ENCODE measurements at regions not wholly inside any gene's neighbourhood (a gene's known extent, or its start where the extent isn't known, plus 50 kb on each side); places are given as distances from the start of the nearest gene placed in this dataset.

- no peaks in the 10 kb centered on the region for H3K36me3 Mint-ChIP-seq
- H3K4me3 Mint-ChIP-seq: no peak overlapping the region
- H3K27me3 Mint-ChIP-seq: no peaks in the 10 kb centered on the region
- H3K4me1 Mint-ChIP-seq (ENCODE audit: low read depth): no peaks in the 10 kb centered on the region
- H3K27ac Mint-ChIP-seq: no peak overlapping the region
- H3K9me3 Mint-ChIP-seq (ENCODE audit: low read depth): no peaks in the 10 kb centered on the region
Measured at GRCh38 chr10:107434201-107434600, 269.7 kb upstream of the SORCS1 start.

- no peak overlapping the region for H3K4me3 Mint-ChIP-seq
- no peaks in the 10 kb centered on the region for H3K27me3 Mint-ChIP-seq
- H3K27ac Mint-ChIP-seq: no peak overlapping the region
- no peaks in the 10 kb centered on the region for H3K9me3 Mint-ChIP-seq (ENCODE audit: low read depth)
- no peaks in the 10 kb centered on the region for H3K36me3 Mint-ChIP-seq
- no peaks in the 10 kb centered on the region for H3K4me1 Mint-ChIP-seq (ENCODE audit: low read depth)
Measured at GRCh38 chr10:107433605-107434004, 269.1 kb upstream of the SORCS1 start.

- Mint-ChIP-seq H3K9me3 (ENCODE audit: low read depth) (no peaks in the 10 kb centered on the region), H3K36me3 (no peaks in the 10 kb centered on the region), H3K27me3 (no peaks in the 10 kb centered on the region), H3K27ac (no peak overlapping the region), H3K4me3 (no peak overlapping the region), H3K4me1 (ENCODE audit: low read depth) (no peaks in the 10 kb centered on the region)
Measured at GRCh38 chr10:107430446-107430845, 265.9 kb upstream of the SORCS1 start.

- H3K9me3 Mint-ChIP-seq (ENCODE audit: low read depth): no peaks in the 10 kb centered on the region
- no peak overlapping the region for H3K4me3 Mint-ChIP-seq
- no peaks in the 10 kb centered on the region for H3K27me3 Mint-ChIP-seq
- H3K36me3 Mint-ChIP-seq: no peaks in the 10 kb centered on the region
- H3K27ac Mint-ChIP-seq: no peak overlapping the region
- no peaks in the 10 kb centered on the region for H3K4me1 Mint-ChIP-seq (ENCODE audit: low read depth)
Measured at GRCh38 chr10:107427016-107427415, 262.5 kb upstream of the SORCS1 start.

- Mint-ChIP-seq H3K27me3 (no peaks in the 10 kb centered on the region), H3K4me1 (ENCODE audit: low read depth) (no peaks in the 10 kb centered on the region), H3K4me3 (no peak overlapping the region), H3K9me3 (ENCODE audit: low read depth) (no peaks in the 10 kb centered on the region), H3K27ac (no peak overlapping the region), H3K36me3 (no peaks in the 10 kb centered on the region)
Measured at GRCh38 chr10:107425931-107426553, 261.5 kb upstream of the SORCS1 start.

- H3K27ac Mint-ChIP-seq: no peak overlapping the region
- H3K4me1 Mint-ChIP-seq (ENCODE audit: low read depth): no peaks in the 10 kb centered on the region
- no peaks in the 10 kb centered on the region for H3K36me3 Mint-ChIP-seq
- H3K4me3 Mint-ChIP-seq: no peak overlapping the region
- H3K27me3 Mint-ChIP-seq: no peaks in the 10 kb centered on the region
- no peaks in the 10 kb centered on the region for H3K9me3 Mint-ChIP-seq (ENCODE audit: low read depth)
Measured at GRCh38 chr10:107424628-107425027, 260.1 kb upstream of the SORCS1 start.

GRCh38 chr10:107423903-107424302, 259.4 kb upstream of the SORCS1 start:
- H3K27ac Mint-ChIP-seq: no peak overlapping the region
- no peaks in the 10 kb centered on the region for H3K9me3 Mint-ChIP-seq (ENCODE audit: low read depth)
- no peaks in the 10 kb centered on the region for H3K4me1 Mint-ChIP-seq (ENCODE audit: low read depth)
- H3K4me3 Mint-ChIP-seq: no peak overlapping the region
- H3K27me3 Mint-ChIP-seq: no peaks in the 10 kb centered on the region
- no peaks in the 10 kb centered on the region for H3K36me3 Mint-ChIP-seq

- H3K4me1 Mint-ChIP-seq (ENCODE audit: low read depth): no peaks in the 10 kb centered on the region
- H3K4me3 Mint-ChIP-seq: no peak overlapping the region
- H3K36me3 Mint-ChIP-seq: no peaks in the 10 kb centered on the region
- no peaks in the 10 kb centered on the region for H3K9me3 Mint-ChIP-seq (ENCODE audit: low read depth)
- H3K27me3 Mint-ChIP-seq: no peaks in the 10 kb centered on the region
- no peak overlapping the region for H3K27ac Mint-ChIP-seq
Measured at GRCh38 chr10:107422681-107423080, 258.2 kb upstream of the SORCS1 start.

- Mint-ChIP-seq H3K4me1 (ENCODE audit: low read depth) (no peaks in the 10 kb centered on the region), H3K9me3 (ENCODE audit: low read depth) (no peaks in the 10 kb centered on the region), H3K27me3 (no peaks in the 10 kb centered on the region), H3K4me3 (no peak overlapping the region), H3K27ac (no peak overlapping the region), H3K36me3 (no peaks in the 10 kb centered on the region)
Measured at GRCh38 chr10:107420196-107420595, 255.7 kb upstream of the SORCS1 start.

GRCh38 chr10:107418085-107418806, 253.7 kb upstream of the SORCS1 start:
- Mint-ChIP-seq H3K27me3 (no peaks in the 10 kb centered on the region), H3K4me3 (no peak overlapping the region), H3K4me1 (ENCODE audit: low read depth) (no peaks in the 10 kb centered on the region), H3K9me3 (ENCODE audit: low read depth) (peaks cover 9% of the 10 kb centered on the region), H3K36me3 (no peaks in the 10 kb centered on the region), H3K27ac (no peak overlapping the region)

GRCh38 chr10:107417446-107417845, 252.9 kb upstream of the SORCS1 start:
- no peaks in the 10 kb centered on the region for H3K27me3 Mint-ChIP-seq

GRCh38 chr10:107415446-107415845, 250.9 kb upstream of the SORCS1 start:
- Mint-ChIP-seq H3K9me3 (ENCODE audit: low read depth) (peaks cover 14% of the 10 kb centered on the region), H3K4me1 (ENCODE audit: low read depth) (no peaks in the 10 kb centered on the region), H3K27me3 (no peaks in the 10 kb centered on the region), H3K27ac (no peak overlapping the region), H3K4me3 (no peak overlapping the region), H3K36me3 (no peaks in the 10 kb centered on the region)

More at GRCh38 chr10:107417446-107417845, 252.9 kb upstream of the SORCS1 start:
- Mint-ChIP-seq H3K4me3 (no peak overlapping the region), H3K36me3 (no peaks in the 10 kb centered on the region), H3K4me1 (ENCODE audit: low read depth) (no peaks in the 10 kb centered on the region), H3K9me3 (ENCODE audit: low read depth) (peaks cover 10% of the 10 kb centered on the region), H3K27ac (no peak overlapping the region)

- no peak overlapping the region for H3K4me3 Mint-ChIP-seq
- H3K4me1 Mint-ChIP-seq (ENCODE audit: low read depth): no peaks in the 10 kb centered on the region
- H3K9me3 Mint-ChIP-seq (ENCODE audit: low read depth): peaks cover 20% of the 10 kb centered on the region
- no peaks in the 10 kb centered on the region for H3K36me3 Mint-ChIP-seq
- no peak overlapping the region for H3K27ac Mint-ChIP-seq
- no peaks in the 10 kb centered on the region for H3K27me3 Mint-ChIP-seq
Measured at GRCh38 chr10:107413971-107414370, 249.5 kb upstream of the SORCS1 start.

GRCh38 chr10:107409522-107409921, 245.0 kb upstream of the SORCS1 start:
- no peaks in the 10 kb centered on the region for H3K36me3 Mint-ChIP-seq
- no peaks in the 10 kb centered on the region for H3K4me1 Mint-ChIP-seq (ENCODE audit: low read depth)
- no peak overlapping the region for H3K4me3 Mint-ChIP-seq
- peaks cover 22% of the 10 kb centered on the region for H3K9me3 Mint-ChIP-seq (ENCODE audit: low read depth)
- H3K27ac Mint-ChIP-seq: no peak overlapping the region
- H3K27me3 Mint-ChIP-seq: no peaks in the 10 kb centered on the region

- Mint-ChIP-seq H3K4me3 (no peak overlapping the region), H3K9me3 (ENCODE audit: low read depth) (peaks cover 21% of the 10 kb centered on the region), H3K27ac (no peak overlapping the region)
Measured at GRCh38 chr10:107398115-107398514, 233.6 kb upstream of the SORCS1 start.

GRCh38 chr10:107391901-107392300, 227.4 kb upstream of the SORCS1 start:
- Mint-ChIP-seq H3K9me3 (ENCODE audit: low read depth) (peaks cover 27% of the 10 kb centered on the region), H3K36me3 (no peaks in the 10 kb centered on the region), H3K27ac (no peak overlapping the region), H3K4me1 (ENCODE audit: low read depth) (no peaks in the 10 kb centered on the region), H3K27me3 (no peaks in the 10 kb centered on the region), H3K4me3 (no peak overlapping the region)

More at GRCh38 chr10:107398115-107398514, 233.6 kb upstream of the SORCS1 start:
- no peaks in the 10 kb centered on the region for H3K36me3 Mint-ChIP-seq
- H3K4me1 Mint-ChIP-seq (ENCODE audit: low read depth): no peaks in the 10 kb centered on the region
- no peaks in the 10 kb centered on the region for H3K27me3 Mint-ChIP-seq
